GM12891 (cell line): ENCODE measurements at regions not wholly inside any gene's neighbourhood (a gene's known extent, or its start where the extent isn't known, plus 50 kb on each side); places are given as distances from the start of the nearest gene placed in this dataset.
"Not testable (repeated sequence)": the region's sequence is repeated elsewhere in the genome, so short reads cannot be mapped to it uniquely, and the experiment has no call there.

Experiments
- PAX5 ChIP-seq: IDR thresholded peaks from 2 replicates; pipeline ENCODE4 v1.6.1; 2011; ENCODE audit warnings: low read length, moderate library complexity, mild to moderate bottlenecking; ENCODE audit not compliant: insufficient read depth, severe bottlenecking
- POLR2A ChIP-seq: IDR thresholded peaks from 2 replicates; pipeline ENCODE4 v1.6.1; 2011; ENCODE audit warnings: low read depth, low read length, control low read depth
- POLR2AphosphoS5 ChIP-seq: IDR thresholded peaks from 2 replicates; pipeline ENCODE4 v1.6.1; 2011; ENCODE audit warnings: low read depth, low read length, control low read depth
- POU2F2 ChIP-seq: IDR thresholded peaks from 2 replicates; pipeline ENCODE4 v1.6.1; 2011; ENCODE audit warnings: low read depth, mild to moderate bottlenecking, control low read depth, low read length, moderate library complexity
- SPI1 ChIP-seq: IDR thresholded peaks from 2 replicates; pipeline ENCODE4 v1.6.1; 2011; ENCODE audit warnings: low read depth, low read length, control low read depth
- TAF1 ChIP-seq: IDR thresholded peaks from 2 replicates; pipeline ENCODE4 v1.6.1; 2011; ENCODE audit warnings: low read depth, low read length, control low read depth

DNA sequence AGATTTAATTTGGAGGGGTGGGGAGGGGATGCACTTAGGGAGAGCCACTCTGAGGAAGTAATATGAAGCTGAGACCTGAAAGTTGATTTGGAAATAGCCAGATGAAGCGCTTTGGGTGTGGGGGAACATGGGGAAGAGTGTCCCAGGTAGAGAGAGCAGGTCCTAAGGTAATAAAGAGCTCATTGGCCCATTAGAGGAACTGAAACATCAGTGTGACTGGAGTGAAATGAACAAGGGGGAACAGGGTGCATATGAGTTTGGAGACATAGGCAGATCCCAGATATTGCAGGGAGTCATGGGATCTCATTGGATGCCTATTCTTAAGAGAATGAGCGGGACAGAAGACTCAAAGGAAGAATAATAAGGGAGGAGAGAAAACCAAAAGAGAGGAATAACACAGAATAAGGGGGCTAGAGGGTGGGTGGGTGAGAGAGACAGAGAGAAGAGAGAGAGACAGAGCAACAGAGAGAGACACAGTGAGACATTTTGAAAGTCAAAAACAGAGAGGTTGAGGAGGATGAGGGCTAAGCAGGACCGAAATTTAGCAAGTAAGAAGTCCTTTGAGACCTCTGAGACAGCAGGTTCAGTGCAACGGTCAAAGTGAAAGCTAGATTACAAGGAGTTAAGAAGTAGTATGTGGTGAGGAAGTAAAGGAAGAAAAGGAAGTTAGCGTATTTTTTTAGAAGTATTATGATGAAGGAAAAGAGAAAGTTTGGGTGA, 54.1 kb upstream of the NOTCH2NLA start:
- TF ChIP-seq POLR2A, POLR2AphosphoS5, SPI1, PAX5, TAF1, POU2F2: not testable (repeated sequence)
